HG03135 (cell line): ENCODE measurements at regions not wholly inside any gene's neighbourhood (a gene's known extent, or its start where the extent isn't known, plus 50 kb on each side); places are given as distances from the start of the nearest gene placed in this dataset.

Experiments
- ATAC-seq: cut with Tn5 transposase; IDR thresholded peaks from one replicate; pipeline ENCODE4 v1.9.1; 2021; ENCODE audit warnings: mild to moderate bottlenecking, moderate library complexity; ENCODE audit not compliant: unreplicated experiment

DNA sequence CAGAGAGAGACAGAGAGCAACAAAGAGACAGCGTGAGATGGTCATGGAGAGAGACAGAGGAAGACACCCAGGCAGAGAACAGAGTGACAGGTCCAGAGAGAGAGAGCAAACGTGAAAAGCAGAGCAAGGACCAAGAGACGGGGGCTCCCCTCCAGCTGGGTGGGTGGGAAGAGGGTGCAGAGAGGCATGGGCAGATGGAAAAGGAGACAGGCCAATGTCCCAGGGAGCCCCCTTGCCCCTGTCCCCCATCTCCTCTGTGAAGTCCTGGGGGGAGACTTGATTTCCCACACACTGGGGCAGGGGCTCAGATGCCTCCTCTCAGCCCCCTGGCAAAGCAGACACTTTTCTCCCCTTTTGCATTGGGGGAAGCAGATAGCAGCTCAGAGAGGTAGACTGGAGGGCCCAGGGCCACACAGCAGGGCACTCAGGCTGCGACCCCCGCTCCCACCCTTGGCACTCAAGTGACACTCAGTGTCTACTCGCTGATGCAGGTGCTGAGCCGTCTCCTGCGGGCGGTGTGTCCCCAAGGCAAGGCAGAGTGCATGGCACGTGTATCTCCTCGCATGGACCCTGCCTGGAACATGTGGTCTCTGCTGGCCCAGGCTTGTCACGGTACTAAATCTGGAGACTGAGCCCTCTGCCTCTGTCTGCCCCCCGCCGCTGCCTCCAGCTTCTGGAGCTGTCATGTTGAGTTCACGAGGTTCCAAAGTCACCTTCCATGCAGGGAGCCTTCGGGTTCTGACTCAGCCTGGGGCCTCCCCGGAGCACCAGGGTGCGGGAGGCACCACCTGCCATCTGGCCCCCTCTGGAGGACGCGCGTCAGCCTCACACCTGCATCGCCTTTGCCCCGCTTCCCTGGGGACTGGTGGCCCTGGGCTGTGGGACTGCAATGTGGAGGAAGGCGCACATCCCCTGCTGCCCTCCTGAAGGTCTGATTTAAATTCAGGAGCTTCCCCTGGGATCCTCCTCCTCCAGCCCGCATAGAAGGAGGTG, 215.9 kb upstream of the GSE1 start:
- ATAC-seq, result no peak

DNA sequence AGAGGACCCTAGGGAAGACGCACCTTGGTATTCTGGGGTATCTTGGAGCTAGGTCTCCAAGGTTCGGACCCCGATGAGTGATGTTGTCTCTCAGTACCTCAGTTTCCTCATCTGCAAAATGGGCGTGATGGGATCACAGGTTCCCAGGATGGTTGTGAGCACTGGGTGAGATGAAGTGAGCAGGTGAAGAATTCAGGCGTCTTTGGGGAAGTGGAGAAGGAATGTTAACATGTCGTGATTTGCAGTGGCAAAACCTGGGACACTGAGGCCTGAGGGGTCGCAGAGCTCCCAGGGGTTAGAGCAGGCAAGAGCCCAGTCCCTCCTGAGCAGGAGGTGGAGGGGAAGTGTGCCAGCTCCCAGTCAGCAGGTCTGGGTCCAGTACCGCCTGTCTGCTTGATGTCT, 215.1 kb upstream of the GSE1 start:
- ATAC-seq, result no peak

DNA sequence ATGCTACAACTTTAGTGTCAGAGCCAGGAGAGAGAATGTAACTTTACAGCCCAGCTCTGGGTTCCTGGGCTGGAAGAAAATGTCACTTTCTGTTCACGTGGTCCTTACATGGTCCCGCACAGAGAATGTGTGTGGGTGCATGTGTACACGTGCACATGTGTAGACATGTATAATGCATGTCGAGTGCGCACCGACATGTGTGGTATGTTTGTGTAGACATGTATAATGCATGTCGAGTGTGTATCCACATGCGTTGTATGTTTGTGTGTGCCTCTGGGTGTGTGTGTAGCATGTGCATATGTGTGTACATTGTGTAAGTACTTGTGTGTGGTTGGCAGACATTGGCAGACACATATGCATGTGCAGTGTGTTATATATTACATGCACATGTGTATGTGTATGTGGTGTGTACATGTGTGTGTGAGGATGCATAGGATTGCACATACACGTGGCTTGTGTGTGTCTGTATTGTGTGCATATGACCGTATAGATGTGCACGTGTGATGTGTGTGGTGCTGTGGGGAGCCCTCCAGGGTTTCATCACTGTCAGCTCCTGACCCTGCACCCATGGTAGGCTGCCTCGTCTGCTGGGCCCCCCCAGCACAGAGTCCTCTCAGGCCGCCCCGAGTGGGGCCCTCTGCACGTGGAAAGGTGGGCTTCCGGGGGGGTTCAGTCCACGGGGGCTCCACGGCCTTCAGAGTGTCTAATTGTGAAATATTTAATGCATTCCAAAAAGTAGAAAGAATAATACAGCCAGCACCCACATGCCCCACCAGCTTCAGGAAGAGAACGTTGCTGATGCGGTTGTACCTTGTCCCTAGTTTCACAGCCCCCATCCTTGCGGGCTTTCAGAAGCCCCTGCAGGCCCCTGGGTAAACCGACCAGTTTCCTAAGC, 214.2 kb upstream of the GSE1 start:
- ATAC-seq, result no peak

DNA sequence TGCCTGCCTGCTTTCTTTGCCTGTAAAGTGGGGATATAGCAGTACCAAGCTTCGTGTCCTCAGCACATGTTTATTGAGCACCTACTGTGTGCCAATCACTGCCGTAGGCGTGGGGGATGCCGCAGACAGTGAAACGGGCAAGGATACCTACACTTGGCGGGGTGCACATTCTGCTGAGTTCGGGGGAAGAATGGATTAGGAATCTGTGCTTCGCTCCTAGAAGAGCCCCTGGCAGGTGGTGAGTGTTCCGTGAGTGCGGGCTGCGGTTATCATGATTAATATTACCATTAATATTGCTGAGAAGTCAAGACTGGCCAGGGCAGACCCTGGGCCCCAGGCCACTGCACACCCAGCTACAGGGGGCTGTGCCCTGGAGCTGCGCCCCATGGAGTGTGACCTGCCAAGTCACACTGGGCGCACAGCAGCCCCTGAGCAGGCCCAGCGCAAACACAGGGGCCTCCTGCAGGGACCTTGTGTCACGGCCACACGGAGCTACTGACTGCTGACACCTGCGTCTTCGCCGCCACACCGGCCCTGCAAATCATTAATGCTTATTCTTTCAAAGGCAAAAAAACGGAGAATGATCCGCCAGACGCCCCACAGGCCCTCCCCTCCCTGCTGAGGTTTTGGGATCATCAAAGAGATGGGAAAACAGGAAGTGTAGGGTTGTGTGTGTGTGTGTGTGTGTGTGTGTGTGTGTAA, 213.4 kb upstream of the GSE1 start:
- no peak for ATAC-seq

DNA sequence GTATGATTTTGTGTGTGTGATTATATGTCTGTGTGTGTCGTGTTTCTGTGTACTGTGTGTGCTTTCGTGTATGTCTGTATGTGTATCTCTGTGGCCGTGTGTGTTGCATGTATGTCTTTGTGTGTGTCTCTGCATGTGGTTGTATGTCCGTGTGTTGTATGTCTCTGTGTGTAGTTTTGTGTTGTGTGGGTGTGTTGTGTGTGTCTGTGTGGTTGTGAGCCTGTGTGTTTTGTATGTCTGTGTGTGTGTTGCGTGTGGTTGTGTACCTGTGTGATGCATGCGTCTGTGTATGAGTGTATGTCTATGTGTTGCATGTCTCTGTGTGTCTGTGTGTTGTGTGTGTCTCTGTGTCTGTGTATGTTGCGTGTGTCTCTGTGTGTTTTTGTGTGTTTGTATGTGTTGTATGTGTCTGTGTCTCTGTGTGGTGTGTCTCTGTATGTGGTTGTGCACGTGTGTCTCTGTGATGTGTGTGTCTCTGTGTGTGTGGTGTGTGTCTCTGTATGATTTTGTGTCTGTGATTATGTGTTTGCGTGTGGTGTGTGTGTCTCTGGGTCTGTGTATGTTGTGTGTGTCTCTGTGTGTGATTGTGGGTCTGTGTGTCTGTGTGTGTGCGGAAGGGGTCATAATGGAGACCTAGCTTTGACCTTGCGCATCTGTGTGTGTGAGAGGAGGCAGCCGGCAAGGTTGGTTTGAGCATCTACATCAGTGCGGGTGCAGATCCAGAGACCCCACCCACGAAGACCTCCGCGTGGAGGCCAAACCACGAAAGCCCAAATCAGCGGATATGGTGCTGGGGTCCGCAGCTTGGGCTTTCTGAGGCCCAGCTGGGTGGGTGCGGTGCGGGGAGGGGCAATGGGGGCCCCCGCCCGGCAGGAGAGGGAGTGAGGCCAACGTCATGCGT, 212.6 kb upstream of the GSE1 start:
- no peak for ATAC-seq

DNA sequence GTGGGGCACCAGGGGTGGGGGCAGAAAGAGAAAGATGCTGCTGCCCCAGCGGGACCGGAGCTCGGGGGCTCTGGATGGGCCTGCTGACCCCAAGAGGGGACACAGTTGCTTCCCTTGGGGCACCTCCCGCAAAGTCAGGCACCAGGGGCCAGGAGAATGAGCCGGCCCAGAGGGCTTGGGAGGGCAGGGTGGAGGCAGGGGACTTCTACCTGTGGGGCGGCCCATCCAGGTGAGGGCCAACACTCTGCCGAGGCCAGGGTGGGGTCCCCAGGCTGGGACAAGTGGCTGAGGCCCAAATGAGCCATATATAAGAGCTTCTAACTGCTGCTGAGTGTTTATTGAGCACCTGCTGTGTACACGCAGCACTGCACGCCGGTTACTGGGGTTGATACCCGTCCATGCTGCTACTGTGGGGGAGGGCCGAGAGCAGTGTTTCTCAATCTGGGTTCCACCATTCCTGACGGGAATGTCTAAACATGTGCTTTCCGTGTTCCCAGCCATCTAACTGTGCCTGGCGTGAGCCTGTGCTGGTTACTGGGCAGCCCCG, 211.7 kb upstream of the GSE1 start:
- no peak for ATAC-seq

DNA sequence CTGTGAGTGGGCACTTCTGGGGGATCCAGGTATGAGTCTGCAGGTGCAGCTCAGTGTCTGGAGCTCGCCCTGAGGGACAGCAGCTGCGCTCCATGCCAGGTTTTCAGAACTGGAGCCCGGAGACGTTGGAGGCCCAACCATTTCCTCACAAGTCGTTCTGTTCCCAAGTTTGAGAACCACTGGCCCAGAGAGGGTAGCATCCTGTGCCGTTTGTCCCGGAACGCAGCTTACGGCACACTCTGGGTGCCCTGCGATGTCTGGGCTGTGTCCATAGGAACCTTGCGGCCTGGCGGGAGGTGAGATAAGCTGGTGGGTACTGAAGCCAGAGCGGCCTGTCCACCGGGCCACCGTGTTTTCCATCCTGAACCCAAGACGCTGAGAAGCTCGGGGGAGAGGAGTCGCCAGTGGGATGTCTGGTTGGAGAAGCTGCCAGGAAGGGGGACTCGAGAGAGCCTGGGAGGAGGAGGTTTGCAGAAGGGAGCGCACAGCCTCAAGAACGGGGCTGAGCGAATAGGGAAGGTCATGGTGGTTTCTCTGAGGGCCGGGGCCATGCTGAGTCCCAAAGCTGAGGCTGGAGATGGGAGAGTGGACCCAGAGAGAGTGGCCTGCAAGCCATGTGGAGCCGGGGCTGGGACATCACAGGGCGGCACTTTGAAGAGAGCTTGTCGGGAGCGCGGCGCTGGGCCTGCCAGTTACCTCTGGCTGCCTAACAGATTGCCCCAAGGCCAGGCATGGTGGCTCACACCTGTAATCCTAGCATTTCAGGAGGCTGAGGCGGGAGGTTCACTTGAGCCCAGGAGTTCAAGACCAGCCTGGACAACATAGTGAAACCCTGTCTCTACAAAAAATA, 211.0 kb upstream of the GSE1 start:
- ATAC-seq, result no peak

DNA sequence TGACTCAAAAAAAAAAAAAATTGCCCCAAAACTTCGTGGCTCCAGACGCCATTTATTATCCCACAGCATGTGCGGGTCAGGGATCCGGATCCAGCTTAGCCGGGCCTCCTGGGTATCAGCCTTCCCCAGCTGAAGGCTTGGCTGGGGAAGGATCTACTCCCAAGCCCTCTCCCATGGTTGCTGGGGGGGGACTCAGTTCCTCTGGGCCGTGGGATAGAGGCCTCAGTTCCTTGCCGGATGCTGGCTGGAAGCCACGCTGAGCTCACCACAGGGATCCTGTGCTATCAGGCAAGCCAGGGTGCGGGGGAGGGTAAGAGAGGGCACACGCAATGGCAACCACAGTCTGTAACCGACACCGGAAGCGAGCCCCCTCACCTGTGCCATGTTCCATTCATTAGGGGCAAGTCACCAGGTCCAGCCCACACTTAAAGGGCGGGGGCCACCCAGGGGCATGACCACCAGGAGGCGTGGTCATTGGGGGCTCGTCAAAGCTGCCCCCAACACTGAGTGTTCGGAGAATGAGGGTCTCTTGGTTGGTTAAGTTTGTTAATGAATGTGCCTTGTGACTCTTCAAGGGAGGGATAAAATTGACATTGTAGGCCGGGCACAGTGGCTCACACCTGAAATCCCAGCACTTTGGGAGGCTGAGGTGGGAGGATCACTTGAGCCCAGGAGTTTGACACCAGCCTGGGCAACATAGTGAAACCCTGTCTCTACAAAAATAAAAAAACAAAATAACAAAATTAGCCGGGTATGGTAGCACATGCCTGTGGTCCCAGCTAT, 210.0 kb upstream of the GSE1 start:
- no peak for ATAC-seq

DNA sequence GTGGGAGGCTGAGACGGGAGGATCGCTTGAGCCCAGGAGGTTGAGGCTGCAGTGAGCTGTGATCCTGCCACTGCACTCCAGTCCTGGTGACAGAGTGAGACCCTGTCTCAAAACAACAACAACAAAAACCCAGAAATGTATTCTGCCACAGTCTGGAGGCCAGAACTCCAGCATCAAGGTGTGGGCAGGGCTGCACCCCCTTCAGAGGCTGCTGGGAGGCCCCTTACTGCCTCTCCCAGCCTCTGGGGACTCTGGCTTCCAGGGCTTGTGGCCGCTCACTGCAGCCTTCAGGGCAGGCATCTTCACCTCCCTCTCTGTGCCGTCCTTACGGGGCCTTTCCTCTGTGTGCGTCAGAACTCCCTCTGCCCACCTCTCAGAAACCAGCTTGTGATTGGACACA, 209.4 kb upstream of the GSE1 start:
- ATAC-seq, result no peak

DNA sequence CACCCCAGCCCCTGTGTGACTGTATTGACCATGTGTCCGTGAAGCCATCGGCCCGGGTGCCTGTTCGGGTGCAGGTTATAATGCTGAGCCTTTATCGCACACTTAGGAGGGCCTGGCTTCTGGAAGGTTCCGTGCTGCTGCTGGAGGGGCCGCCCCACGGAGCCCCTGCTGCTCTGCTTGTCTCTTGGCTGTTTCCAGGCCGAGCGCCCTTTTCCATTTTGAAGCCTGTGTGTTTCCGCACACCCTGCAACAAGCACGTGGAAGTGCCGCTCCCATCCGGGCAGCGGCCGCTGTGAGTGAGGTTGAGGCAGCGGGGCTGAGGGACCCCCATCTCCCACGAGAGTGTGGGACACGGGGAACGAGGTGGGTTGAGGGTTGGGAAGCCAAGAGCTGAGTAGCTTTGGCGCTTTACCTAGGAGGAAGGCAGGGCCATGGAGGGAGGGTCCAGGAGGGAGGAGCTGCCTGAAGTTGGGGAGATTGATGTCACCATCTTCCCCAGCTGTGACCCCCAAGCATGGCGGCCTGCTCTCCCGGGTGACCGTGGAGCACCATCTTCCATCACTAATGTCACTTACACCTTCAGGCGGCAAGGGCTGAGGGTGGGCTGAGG, 200.1 kb upstream of the GSE1 start:
- ATAC-seq, result no peak

DNA sequence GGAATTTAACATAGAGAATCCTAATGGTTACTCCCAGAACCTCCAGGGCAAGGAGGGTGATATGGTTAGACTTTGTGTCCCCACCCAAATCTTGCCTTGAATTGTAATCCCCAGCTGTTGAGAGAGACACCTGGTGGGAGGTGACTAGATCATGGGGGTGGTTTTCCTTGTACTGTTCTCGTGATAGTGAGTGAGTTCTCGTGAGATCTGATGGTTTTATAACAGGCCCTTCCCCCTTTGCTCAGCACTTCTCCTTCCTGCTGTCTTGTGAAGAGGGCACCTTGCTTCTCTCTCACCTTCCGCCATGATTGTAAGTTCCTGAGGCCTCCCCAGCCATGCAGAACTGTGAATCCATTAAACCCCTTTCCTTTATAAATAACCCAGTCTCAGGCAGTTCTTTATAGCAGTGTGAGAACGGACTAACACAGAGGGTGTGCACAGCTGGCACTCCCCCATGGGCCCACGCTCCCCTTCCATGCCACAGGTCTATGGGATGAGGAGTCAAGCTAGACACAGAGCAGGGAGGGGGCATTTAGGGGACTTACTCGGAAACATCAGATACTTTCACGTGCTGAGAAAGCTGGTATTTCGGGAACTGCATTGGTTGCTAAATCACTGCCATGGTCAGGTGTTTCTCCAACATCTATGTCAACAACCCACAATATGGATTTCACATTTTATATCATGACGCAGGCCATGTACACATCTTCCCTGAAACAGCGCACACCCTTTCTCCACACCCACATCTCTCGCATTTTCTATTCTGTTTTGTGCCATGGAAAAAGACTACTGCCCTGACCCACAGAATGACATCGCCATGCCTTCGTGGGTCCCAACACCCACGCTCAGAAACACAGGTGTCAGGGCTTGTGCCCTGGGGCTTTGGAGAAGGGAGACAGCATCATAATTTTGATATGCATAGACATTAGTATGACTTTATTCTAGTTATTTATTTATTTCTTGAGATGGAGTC, 199.1 kb upstream of the GSE1 start:
- ATAC-seq, result no peak

DNA sequence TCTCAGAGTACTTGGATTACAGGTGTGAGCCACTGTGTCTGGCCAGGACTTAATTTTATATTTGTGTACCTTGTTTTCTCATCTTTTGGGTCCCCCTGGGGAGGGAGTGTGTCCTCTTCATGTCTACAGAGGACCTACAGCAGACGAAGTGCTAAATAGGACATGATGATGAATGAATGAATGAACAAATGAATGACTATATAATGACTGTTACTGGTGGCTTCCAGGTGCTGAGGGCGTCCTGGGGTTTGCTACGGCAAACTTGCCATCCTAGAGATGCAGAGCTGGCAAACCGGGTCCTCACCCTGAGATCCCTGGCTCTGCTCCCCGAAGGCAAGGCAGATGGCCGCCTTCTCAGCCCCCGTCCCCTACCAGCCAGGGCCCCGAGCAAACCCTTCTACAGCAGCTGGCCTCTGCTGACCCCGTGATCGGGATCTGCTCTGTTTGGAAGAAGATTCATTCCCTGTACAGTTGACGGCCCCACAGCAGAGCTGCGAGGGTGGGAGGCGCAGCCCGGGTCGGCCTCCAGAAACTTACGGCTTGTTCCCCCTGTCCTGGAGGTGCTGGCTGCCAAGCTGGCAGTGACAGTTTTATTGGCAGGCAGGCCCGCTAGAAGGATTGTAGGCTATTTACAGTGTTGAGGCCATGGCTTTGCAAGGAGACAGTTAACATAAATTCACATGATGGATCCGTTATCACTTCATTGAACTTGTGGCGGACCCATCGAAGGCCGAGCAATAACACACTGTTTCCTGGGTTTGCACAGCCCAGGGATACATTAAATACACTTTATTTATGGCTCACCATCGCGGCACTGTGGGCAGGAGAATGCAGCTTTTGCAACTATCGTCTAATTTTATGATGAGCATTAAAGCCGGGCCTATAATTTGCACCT, 197.7 kb upstream of the GSE1 start:
- ATAC-seq, result no peak

DNA sequence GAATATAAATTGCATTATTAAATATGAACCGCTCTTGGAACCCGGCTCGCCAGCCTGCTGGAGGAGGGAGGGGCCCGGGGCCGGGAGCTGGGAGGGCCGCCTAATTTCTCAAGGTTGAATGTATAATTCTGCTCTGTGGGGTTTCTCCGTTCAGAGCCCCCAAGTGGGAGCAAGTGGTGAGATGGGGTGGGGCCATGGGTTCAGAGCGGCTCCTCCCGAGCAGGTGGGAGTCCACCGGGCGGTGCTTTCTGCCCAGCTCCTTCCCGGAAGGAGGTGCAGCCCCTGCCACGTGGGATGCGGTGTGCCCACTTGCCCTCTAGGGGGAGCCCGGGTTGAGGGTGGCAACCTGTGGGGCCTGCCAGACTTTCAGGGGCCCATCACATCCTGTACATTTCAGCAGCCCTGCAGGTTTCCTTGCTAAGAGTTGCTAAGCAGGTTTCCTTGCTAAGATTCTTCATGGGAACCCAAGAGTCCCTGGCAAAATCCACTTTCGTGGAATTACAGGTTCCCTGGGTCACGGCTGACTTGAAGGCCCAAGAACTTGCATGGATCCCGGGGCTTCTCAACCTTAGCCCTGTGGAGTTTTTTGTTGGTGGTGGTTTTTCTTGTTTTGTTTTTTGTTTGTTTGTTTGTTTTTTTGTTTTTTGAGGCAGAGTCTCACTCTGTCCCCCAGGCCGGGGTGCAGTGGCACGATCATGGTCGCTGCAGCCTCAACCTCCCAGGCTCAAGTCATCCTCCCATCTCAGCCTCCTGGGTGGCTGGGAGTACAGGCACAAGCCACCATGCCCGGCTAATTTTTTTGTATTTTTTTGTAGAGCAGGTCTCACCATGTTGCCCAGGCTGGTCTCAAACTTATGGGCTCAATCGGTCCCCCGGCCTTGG, 196.7 kb upstream of the GSE1 start:
- ATAC-seq, result no peak

DNA sequence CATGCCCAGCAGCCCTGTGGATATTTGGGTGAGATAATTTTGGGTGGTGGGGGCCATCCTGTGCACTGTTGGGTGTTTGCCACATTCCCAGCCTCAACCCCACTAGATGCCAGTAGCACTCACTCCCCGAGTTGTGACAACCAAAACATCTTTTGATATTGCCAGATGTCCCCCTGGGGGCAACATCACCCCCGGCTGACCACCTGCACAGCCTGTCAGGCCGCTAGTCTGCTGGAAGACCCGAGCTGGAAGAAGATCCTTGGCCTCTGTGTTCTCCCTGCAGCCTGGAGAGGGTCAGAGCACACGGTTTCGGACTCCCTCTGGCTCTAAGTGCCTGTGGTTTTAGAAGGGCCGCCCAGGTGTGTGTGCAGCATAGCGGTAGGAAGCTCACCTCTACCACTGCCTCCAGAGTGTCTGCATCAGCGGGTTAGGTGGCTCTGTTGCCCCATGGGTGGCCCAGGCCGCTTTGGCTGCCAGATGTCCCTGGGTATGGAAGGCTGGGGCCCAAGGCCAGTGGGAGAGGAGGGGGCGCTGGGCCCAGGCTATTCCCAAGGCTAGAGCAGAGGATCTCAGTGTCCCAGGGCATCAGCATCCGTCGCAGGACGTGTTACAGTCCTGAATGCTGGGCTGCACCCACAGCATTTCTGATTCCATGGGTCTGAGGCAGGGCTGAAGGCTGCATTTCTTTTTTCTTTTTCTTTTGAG, 195.8 kb upstream of the GSE1 start:
- no peak for ATAC-seq
